ENCODE measurements at regions not wholly inside any gene's neighbourhood (a gene's known extent, or its start where the extent isn't known, plus 50 kb on each side); places are given as distances from the start of the nearest gene placed in this dataset.
A peak's percentile ranks its signal among the peaks of the same experiment; 100 is the strongest.
"Not testable (repeated sequence)": the region's sequence is repeated elsewhere in the genome, so short reads cannot be mapped to it uniquely, and the experiment has no call there.

DNA sequence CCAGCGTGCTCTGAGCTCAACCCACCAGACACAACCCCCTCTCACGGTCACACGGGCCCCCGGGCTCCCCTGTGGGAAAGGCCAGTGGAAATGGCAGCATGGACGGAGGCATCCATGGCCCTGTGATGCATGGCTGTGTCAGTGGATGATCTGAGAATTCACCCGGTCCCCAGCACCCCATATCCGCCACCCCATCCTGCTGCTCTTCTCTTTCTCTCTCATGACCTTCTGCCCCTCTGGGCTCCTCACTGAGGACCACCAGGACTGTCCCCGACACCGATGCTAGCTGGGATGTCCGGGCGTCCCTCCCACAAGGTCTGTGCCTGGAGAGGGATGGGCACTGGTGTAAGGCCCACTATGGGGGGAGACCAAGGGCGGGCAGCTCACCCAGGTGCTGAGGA is 282.2 kb downstream of the ADGRD1 start:
- TF ChIP-seq, protein P1, sequence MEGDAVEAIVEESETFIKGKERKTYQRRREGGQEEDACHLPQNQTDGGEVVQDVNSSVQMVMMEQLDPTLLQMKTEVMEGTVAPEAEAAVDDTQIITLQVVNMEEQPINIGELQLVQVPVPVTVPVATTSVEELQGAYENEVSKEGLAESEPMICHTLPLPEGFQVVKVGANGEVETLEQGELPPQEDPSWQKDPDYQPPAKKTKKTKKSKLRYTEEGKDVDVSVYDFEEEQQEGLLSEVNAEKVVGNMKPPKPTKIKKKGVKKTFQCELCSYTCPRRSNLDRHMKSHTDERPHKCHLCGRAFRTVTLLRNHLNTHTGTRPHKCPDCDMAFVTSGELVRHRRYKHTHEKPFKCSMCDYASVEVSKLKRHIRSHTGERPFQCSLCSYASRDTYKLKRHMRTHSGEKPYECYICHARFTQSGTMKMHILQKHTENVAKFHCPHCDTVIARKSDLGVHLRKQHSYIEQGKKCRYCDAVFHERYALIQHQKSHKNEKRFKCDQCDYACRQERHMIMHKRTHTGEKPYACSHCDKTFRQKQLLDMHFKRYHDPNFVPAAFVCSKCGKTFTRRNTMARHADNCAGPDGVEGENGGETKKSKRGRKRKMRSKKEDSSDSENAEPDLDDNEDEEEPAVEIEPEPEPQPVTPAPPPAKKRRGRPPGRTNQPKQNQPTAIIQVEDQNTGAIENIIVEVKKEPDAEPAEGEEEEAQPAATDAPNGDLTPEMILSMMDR (IDR thresholded peaks at IDR 0.05; ENCODE audit: control insufficient read depth, extremely low read depth, insufficient read depth) = no peak
- H3K4me3 ChIP-seq (ENCODE audit: low read depth, low read length) = no peak overlapping the region
- no peak for DNase-seq (ENCODE audit: low read depth)

DNA sequence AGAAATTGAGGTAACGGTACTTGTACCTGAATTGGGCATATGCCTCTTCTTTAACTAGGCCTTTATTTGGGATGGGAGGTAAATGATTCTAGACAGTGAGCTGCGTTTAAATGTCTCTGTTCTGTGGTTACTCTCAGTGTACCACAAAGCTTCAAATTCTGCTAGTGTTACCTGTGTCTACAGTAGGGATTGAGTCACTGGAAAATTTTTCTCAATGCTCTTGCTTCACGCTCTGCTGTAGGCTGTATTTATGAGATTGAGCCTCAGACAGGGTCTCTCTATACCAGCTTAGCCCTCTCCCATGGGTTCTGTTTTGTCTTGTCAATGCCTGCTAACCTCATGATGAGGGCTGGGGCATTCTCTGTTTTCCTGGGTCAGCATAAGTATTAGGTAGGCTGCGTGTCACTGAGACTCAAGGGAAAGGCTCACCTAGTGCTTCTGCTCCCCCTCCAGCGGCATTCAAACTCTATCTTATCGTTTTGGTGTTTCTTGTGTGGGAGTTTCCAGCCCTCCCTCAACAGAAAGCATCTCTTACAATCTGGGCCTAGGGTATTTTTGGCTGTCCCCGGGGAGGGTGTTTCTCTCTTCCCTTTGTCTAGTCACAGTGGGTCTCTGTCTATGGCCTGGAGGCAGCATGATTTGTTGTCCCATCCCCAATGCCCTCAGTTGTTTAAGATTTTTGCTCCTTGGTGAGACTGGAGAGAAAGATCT is 285.8 kb downstream of the ADGRD1 start:
- no peak for DNase-seq (ENCODE audit: low read depth)
- TF ChIP-seq, protein P1 (IDR thresholded peaks at IDR 0.05; ENCODE audit: control insufficient read depth, extremely low read depth, insufficient read depth) = no peak

DNA sequence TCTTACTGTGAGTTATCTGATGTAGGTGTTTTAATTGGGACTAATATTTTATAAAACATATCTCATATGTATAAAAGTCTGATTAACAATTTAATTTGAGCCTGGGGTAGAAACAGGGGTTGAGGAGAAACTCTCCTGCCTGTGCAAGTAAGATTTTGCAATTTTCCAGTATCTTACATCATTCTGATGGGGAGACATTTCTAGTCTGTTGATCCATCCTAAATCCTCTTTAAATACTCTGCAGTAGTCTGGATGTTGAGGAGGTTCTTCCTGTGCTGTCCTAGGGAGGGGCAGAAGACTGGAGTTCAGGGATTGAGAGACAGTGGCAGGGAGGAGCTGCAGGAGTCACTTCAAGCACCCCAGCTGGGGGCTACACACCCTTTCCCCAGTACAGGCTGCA is 287.8 kb downstream of the ADGRD1 start:
- no peak for DNase-seq (ENCODE audit: low read depth)
- TF ChIP-seq, protein P1 (IDR thresholded peaks at IDR 0.05; ENCODE audit: control insufficient read depth, extremely low read depth, insufficient read depth) = no peak
- no peak overlapping the region for H3K4me3 ChIP-seq (ENCODE audit: low read depth, low read length)

More for the DNA sequence above, 285.8 kb downstream of the ADGRD1 start:
- no peak overlapping the region for H3K4me3 ChIP-seq (ENCODE audit: low read depth, low read length)

DNA sequence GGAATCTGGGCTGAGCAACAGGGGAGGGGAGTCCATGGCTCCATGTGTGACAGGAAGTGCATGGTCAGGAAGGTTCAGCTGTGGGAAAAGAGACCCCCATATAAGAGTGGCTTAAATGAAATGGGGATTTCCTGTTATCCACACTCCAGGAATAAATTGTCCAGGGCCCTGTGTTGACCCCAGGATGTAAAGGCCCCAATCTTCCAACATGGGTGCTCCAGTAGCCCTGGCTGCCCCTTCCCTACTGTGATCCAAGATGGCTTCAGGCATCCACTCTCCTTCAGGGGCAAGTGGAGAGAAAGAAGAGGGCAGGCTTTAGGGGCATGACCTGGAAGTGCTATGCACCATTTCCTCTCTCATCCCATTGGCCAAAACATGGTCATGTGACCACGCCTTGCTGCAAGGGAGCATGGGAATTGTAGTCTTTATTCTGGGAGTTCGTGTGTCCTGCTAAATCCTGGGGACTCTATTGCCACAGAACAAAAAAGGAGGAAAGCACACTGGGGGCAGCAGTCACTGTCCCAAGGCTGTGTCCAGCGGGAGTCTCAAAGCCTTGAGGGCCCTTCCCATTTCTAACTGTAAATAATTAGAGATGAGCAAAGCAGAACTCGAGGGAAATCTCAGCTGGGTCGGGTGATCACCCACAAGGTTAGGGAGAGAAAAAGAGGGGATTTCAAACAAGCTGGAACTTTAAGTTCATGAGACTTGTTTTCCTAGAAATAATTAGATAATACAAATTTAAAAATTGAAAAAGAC is 289.2 kb downstream of the ADGRD1 start:
- DNase-seq (ENCODE audit: low read depth) = peak; percentile 61
- TF ChIP-seq, protein P1 (IDR thresholded peaks at IDR 0.05; ENCODE audit: control insufficient read depth, extremely low read depth, insufficient read depth) = no peak
- peak overlapping the region; percentile 32 for H3K4me3 ChIP-seq (ENCODE audit: low read depth, low read length)

DNA sequence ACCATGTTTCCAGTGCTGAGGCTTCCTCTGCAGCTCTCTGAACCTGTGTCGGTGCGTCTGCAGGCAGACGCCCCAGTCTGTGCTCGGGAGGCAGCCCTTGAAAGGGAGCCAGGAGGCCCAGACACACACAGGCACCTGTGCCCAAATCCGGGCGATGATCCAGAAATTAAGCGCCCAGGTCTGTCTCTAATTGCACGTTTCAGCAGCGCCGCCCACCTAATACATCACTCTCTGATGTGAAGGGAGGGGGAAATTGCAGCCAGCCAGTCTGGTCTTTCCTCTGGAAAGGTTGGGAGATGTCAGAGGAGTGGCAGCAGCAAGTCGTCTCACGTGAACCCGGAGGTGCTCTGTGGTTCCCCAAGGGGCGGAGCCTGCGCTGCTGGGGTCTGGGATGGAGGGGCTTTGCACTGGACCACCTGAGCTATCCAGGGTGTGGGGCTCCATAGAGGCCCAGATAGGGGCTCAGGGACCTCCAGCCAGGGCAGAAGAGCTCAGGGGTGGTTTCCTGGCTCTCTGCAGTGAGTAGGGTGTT is 290.5 kb downstream of the ADGRD1 start:
- DNase-seq (ENCODE audit: low read depth); H3K4me3 ChIP-seq (ENCODE audit: low read depth, low read length): not testable (repeated sequence)

DNA sequence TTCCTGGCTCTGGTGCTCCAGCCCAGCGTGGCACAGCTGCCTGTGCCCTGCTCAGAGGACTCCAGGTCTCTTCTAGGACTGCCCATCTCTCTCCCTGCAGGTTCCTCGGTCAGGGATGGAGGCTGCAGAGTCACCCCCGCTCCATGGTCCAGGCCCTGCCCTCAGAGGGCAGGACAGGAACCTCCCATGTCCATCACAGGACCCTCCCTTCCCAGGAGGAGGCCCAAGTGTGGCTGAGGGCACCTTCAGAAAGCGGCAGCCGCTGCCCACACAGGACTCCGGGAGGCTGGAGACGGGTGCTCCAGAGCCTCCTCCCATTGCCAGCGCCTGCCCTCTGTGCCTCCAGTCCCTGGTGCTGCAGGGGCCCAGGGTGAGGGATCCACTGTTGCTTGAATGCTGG is 291.5 kb downstream of the ADGRD1 start:
- H3K4me3 ChIP-seq (ENCODE audit: low read depth, low read length); DNase-seq (ENCODE audit: low read depth): not testable (repeated sequence)

DNA sequence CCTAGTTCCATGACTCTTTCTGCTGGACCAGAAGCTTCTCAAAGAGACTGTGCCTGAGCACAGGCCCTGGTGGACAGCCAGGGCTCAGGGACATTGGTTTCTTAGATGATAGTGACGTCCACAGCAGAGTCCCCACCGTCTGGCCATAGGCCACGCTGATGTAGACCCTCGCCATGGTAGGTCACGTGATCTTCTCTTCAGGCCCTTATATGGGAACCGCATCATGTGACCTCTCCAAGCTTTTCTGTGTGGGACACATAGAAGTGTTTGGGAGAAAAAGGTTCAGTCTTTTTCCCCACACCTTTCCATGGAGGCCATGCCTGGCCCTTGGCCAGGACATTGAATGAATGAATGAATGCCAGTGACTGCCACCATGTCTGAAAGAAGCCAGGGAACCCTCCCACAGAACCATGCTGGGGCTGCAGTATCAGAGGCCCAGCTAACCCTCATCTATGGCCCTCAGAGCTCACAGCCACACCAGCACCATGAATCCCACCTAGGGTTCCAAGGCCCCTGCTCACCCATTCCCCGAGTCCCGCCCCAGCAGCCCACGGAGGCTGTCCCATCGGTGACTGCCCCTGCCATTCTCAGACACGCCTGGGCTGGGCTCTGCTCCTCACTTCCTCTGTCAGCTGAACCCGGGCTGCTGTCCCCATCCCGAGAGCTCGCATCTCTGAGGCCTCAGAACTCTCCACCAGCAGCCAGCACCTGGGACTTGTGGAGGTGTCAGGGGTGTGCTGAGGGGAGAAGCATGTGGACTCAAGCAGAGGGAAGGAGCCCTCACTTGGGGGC is 292.1 kb downstream of the ADGRD1 start:
- DNase-seq (ENCODE audit: low read depth) = no peak
- TF ChIP-seq, protein P1 (IDR thresholded peaks at IDR 0.05; ENCODE audit: control insufficient read depth, extremely low read depth, insufficient read depth) = no peak
- no peak overlapping the region for H3K4me3 ChIP-seq (ENCODE audit: low read depth, low read length)

DNA sequence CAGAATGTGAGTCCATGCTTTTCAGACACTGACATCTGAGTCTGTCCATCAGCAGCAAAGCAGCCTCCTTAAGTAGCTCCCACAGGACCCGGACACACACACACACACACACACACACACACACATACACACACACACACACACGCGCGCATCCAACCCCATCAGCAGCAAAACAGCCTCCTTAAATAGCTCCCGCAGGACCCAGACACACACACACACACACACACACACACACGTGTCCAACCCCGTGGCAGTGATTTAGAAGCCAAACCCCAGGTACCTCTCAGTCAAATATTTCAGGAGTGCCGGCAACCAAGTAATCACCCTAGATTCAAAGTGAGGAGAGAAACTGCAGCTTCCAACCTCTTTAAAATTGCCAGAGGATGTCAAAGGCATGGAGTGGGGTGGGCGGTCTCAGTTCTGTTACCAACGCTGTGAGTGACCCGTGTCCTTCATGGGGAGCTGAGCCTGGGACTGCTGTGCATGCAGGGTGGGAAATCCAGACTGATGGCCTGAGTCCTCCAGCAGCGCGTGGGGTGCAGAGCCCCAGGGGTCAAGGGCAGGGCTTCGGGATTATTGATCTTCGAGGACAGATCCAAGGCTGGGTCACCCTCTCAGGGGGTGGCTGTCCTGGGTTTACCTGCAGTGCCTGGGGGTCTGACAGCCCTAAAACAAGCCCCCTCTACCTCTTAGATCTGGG is 293.5 kb downstream of the ADGRD1 start:
- not testable (repeated sequence) for DNase-seq (ENCODE audit: low read depth); H3K4me3 ChIP-seq (ENCODE audit: low read depth, low read length)

DNA sequence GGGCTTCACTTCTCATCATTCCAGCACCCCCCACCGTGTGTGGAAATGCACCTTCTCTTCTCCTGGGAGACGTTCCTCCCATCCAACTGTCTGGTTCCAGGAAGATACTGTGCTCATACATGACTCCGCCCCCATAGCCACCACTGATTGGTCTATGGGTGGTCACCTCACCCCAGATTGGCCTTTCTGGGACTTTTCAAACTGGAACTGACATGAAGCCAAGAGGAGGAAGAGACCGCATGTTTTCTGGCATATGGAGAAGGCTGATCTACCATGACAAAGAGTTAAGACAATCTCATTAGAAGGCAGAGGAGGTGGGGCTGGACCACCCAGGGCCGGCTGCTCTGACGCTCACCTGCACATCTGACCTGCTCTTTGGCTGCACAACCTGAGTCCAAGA is 294.2 kb downstream of the ADGRD1 start:
- not testable (repeated sequence) for H3K4me3 ChIP-seq (ENCODE audit: low read depth, low read length); DNase-seq (ENCODE audit: low read depth)

Data from LNCaP clone FGC (cell line).